ENCODE measurements at regions not wholly inside any gene's neighbourhood (a gene's known extent, or its start where the extent isn't known, plus 50 kb on each side); places are given as distances from the start of the nearest gene placed in this dataset.

- no peak for TF ChIP-seq EZH2 (IDR thresholded peaks at IDR 0.05; ENCODE audit: low read depth)
- TF ChIP-seq CTCF (conservative IDR thresholded peaks at IDR 0.05) = no peak
- intact Hi-C loops (cut with micrococcal nuclease; ENCODE audit: unreplicated experiment) = no loop called here
- Histone ChIP-seq H3K9me2 (ENCODE audit: insufficient read depth) (no peaks in the 10 kb centered on the region), H4K20me1 (ENCODE audit: insufficient read depth) (no peaks in the 10 kb centered on the region), H2AFZ (no peak overlapping the region), H3K27ac (no peak overlapping the region), H3K79me2 (ENCODE audit: low read depth) (no peaks in the 10 kb centered on the region), H3K36me3 (ENCODE audit: low read depth) (no peaks in the 10 kb centered on the region), H3K4me3 (no peak overlapping the region), H3K4me1 (replicated peaks; ENCODE audit: insufficient read depth) (peaks cover 15% of the 10 kb centered on the region), H3F3A (ENCODE audit: insufficient read depth, low read depth) (peaks cover 3% of the 10 kb centered on the region; the same call in 1 of the 2 replicates), H3K9me3 (ENCODE audit: insufficient read depth, low read depth) (no peaks in the 10 kb centered on the region), H3K4me2 (no peak overlapping the region), H3K27me3 (ENCODE audit: insufficient read depth, low read depth) (no peaks in the 10 kb centered on the region)
- no peak for DNase-seq
- BruUV-seq (replicated peaks) = no TSS peak
- ChIA-PET CTCF (no interaction called here), POLR2A (ENCODE audit: unreplicated experiment) (no interaction called here)
Observed at GRCh38 chr13:44833626-44834025, 155.6 kb downstream of the NUFIP1 start.

GRCh38 chr13:44833139-44833538, 156.1 kb downstream of the NUFIP1 start:
- no peaks in the 10 kb centered on the region for H3K27me3 ChIP-seq (ENCODE audit: insufficient read depth, low read depth)
- H3K4me2 ChIP-seq = no peak overlapping the region
- H3K36me3 ChIP-seq (ENCODE audit: low read depth) = no peaks in the 10 kb centered on the region
- H3K27ac ChIP-seq = no peak overlapping the region
- no peaks in the 10 kb centered on the region for H3K9me3 ChIP-seq (ENCODE audit: insufficient read depth, low read depth)
- H3K4me3 ChIP-seq = no peak overlapping the region
- H3K79me2 ChIP-seq (ENCODE audit: low read depth) = no peaks in the 10 kb centered on the region
- no peaks in the 10 kb centered on the region for H3K9me2 ChIP-seq (ENCODE audit: insufficient read depth)
- peaks cover 15% of the 10 kb centered on the region for H3K4me1 ChIP-seq (replicated peaks; ENCODE audit: insufficient read depth)
- no peak for TF ChIP-seq CTCF (conservative IDR thresholded peaks at IDR 0.05)
- no peak for TF ChIP-seq EZH2 (IDR thresholded peaks at IDR 0.05; ENCODE audit: low read depth)
- DNase-seq = no peak
- CTCF ChIA-PET = no interaction called here
- POLR2A ChIA-PET (ENCODE audit: unreplicated experiment) = no interaction called here
- H4K20me1 ChIP-seq (ENCODE audit: insufficient read depth) = no peaks in the 10 kb centered on the region
- intact Hi-C loops (cut with micrococcal nuclease; ENCODE audit: unreplicated experiment) = no loop called here
- peaks cover 3% of the 10 kb centered on the region; the same call in 1 of the 2 replicates for H3F3A ChIP-seq (ENCODE audit: insufficient read depth, low read depth)
- H2AFZ ChIP-seq = no peak overlapping the region
- no TSS peak for BruUV-seq (replicated peaks)

GRCh38 chr13:44826591-44827350, 162.5 kb downstream of the NUFIP1 start:
- Histone ChIP-seq H3K9me2 (ENCODE audit: insufficient read depth) (no peaks in the 10 kb centered on the region), H3K79me2 (ENCODE audit: low read depth) (no peaks in the 10 kb centered on the region), H2AFZ (no peak overlapping the region), H3F3A (ENCODE audit: insufficient read depth, low read depth) (no peaks in the 10 kb centered on the region; the same call in 1 of the 2 replicates), H3K27me3 (ENCODE audit: insufficient read depth, low read depth) (no peaks in the 10 kb centered on the region), H3K4me1 (replicated peaks; ENCODE audit: insufficient read depth) (no peaks in the 10 kb centered on the region), H3K36me3 (ENCODE audit: low read depth) (no peaks in the 10 kb centered on the region), H3K9me3 (ENCODE audit: insufficient read depth, low read depth) (no peaks in the 10 kb centered on the region), H3K27ac (no peak overlapping the region), H3K4me3 (no peak overlapping the region), H4K20me1 (ENCODE audit: insufficient read depth) (no peaks in the 10 kb centered on the region), H3K4me2 (no peak overlapping the region)
- TF ChIP-seq EZH2 (IDR thresholded peaks at IDR 0.05; ENCODE audit: low read depth) (no peak), CTCF (conservative IDR thresholded peaks at IDR 0.05) (no peak)
- ChIA-PET POLR2A (ENCODE audit: unreplicated experiment) (no interaction called here), CTCF (no interaction called here)
- intact Hi-C loops (cut with micrococcal nuclease; ENCODE audit: unreplicated experiment) = no loop called here
- DNase-seq = no peak
- BruUV-seq (replicated peaks) = no TSS peak
